ENCODE measurements at regions not wholly inside any gene's neighbourhood (a gene's known extent, or its start where the extent isn't known, plus 50 kb on each side); places are given as distances from the start of the nearest gene placed in this dataset.

DNA sequence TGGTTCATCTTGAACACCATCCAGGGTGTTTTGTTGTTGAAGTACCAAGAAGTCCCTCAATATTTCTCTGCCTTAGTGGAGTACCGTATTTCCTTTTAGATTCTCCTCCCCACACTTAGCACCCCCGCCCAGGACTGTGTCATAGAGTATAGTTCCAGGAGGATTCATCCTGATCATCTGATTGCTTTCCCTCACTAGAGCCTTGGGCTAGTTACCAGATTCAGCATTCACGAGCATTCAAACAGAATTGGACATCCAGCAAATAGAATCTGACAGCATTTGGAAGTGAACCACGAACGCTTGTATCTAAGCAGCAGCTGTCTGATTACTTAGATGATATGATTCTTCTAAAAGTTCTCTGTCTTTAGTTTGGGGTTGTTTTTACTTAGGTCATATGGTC is 248.1 kb upstream of the TAS2R1 start:
- DNase-seq (ENCODE audit: low read depth in 6 of 9, low spot score in 9 of 9), result no peak
- no peak overlapping the region for H3K4me3 ChIP-seq (ENCODE audit: low read length in 2 of 2)
- no peaks in the 10 kb centered on the region for H3K27me3 ChIP-seq (ENCODE audit: control insufficient read depth in 2 of 2, insufficient read depth in 1 of 2, low read length in 1 of 2)
- H3K4me1 ChIP-seq (ENCODE audit: control insufficient read depth in 2 of 2, insufficient read depth in 2 of 2, low read length in 2 of 2), result no peaks in the 10 kb centered on the region
- no peaks in the 10 kb centered on the region for H3K9me3 ChIP-seq (ENCODE audit: control insufficient read depth in 2 of 2, insufficient read depth in 1 of 2, low read length in 1 of 2)
- H3K27ac ChIP-seq (ENCODE audit: low read depth in 1 of 2, low read length in 1 of 2), result no peak overlapping the region
- H3K36me3 ChIP-seq (ENCODE audit: control insufficient read depth in 2 of 2, insufficient read depth in 2 of 2, low read length in 1 of 2), result no peaks in the 10 kb centered on the region
- 89% methylated on average over 5 of the region's 5 CpGs for WGBS

DNA sequence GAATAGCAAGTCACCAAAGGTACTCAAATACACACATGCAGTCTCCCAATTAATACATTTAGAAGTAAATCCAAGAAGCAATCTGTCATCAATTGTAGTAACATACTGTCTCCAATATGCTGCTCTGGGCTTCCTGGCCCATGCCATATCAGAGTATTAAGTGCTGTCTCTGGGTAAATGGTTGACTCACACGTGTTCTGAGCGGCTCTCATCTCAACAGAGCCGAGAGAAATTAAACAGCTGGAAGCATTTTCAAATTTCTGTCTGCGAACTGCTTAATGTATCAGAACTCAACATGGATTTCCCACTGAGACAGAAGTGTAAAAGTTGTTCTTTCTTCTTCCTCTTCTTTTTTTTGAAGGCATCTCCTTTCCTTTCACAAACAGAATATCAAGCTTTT is 247.3 kb upstream of the TAS2R1 start:
- H3K4me1 ChIP-seq (ENCODE audit: control insufficient read depth in 2 of 2, insufficient read depth in 2 of 2, low read length in 2 of 2), result no peaks in the 10 kb centered on the region
- H3K4me3 ChIP-seq (ENCODE audit: low read length in 2 of 2), result no peak overlapping the region
- H3K36me3 ChIP-seq (ENCODE audit: control insufficient read depth in 2 of 2, insufficient read depth in 2 of 2, low read length in 1 of 2), result no peaks in the 10 kb centered on the region
- no peak overlapping the region for H3K27ac ChIP-seq (ENCODE audit: low read depth in 1 of 2, low read length in 1 of 2)
- no peak for DNase-seq (ENCODE audit: low read depth in 6 of 9, low spot score in 9 of 9)
- H3K9me3 ChIP-seq (ENCODE audit: control insufficient read depth in 2 of 2, insufficient read depth in 1 of 2, low read length in 1 of 2), result no peaks in the 10 kb centered on the region
- no peaks in the 10 kb centered on the region for H3K27me3 ChIP-seq (ENCODE audit: control insufficient read depth in 2 of 2, insufficient read depth in 1 of 2, low read length in 1 of 2)
- WGBS, result 88% methylated on average over 4 of the region's 4 CpGs

DNA sequence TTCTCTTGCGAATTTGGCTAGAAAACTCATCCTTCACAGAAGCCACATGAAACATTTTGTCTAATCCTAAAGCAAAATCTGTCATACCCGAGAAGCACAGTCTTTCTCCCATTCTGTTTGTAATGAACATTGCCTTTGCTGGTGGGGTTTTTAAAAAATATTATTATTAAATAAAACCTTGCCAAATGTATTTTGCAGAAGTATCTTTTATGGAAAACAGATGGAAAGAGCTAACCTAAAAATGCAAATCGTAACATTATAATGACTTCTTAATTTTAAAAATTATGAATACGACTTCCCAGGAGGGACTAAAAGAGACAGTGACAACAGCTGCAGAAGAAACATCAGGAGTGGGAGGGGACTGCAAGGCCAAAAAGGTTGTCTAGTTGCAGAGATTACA is 246.3 kb upstream of the TAS2R1 start:
- no peaks in the 10 kb centered on the region for H3K4me1 ChIP-seq (ENCODE audit: control insufficient read depth in 2 of 2, insufficient read depth in 2 of 2, low read length in 2 of 2)
- no peak for DNase-seq (ENCODE audit: low read depth in 6 of 9, low spot score in 9 of 9)
- H3K27me3 ChIP-seq (ENCODE audit: control insufficient read depth in 2 of 2, insufficient read depth in 1 of 2, low read length in 1 of 2), result no peaks in the 10 kb centered on the region
- H3K9me3 ChIP-seq (ENCODE audit: control insufficient read depth in 2 of 2, insufficient read depth in 1 of 2, low read length in 1 of 2), result no peaks in the 10 kb centered on the region
- H3K4me3 ChIP-seq (ENCODE audit: low read length in 2 of 2), result no peak overlapping the region
- no peaks in the 10 kb centered on the region for H3K36me3 ChIP-seq (ENCODE audit: control insufficient read depth in 2 of 2, insufficient read depth in 2 of 2, low read length in 1 of 2)
- H3K27ac ChIP-seq (ENCODE audit: low read depth in 1 of 2, low read length in 1 of 2), result no peak overlapping the region
- 91% methylated on average over 4 of the region's 4 CpGs for WGBS

DNA sequence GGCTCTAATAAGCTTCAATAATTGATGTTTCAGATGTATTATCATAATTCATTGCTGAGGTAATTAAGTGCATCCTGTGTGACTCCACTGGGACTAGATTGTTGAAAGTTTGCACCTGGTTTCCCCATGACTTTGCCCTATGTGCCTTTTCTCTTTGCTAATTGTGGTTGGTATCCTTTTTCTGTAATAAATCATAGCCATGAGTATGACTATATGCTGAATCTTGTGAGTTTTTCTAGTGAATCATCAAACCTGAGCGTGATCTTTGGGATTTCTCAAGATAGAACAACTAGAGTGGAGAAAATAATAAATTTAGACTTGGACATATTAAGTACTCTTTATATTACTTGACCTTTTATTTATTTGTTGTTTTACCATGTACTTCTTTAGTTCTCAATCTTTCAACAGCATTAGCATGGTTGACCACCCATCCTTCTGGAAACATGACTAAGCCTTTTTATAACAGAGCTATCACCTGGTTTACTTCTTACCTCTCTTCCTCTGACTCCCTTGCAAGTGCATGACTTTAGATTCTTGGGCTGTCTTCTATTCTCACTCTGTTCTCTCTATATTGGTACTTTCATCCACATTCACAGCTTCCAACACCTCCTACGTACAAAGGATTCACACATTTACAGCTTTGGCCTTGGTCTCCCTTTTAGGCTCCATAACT is 239.6 kb upstream of the TAS2R1 start:
- no peaks in the 10 kb centered on the region for H3K27me3 ChIP-seq (ENCODE audit: control insufficient read depth in 2 of 2, insufficient read depth in 1 of 2, low read length in 1 of 2)
- no peak for DNase-seq (ENCODE audit: low read depth in 6 of 9, low spot score in 9 of 9)
- H3K27ac ChIP-seq (ENCODE audit: low read depth in 1 of 2, low read length in 1 of 2), result no peak overlapping the region
- H3K36me3 ChIP-seq (ENCODE audit: control insufficient read depth in 2 of 2, insufficient read depth in 2 of 2, low read length in 1 of 2), result no peaks in the 10 kb centered on the region
- H3K9me3 ChIP-seq (ENCODE audit: control insufficient read depth in 2 of 2, insufficient read depth in 1 of 2, low read length in 1 of 2), result peaks cover 0 to 7% of the 10 kb centered on the region in 2 donors
- WGBS, result 91% methylated on average over 2 of the region's 2 CpGs
- H3K4me3 ChIP-seq (ENCODE audit: low read length in 2 of 2), result no peak overlapping the region
- H3K4me1 ChIP-seq (ENCODE audit: control insufficient read depth in 2 of 2, insufficient read depth in 2 of 2, low read length in 2 of 2), result no peaks in the 10 kb centered on the region

DNA sequence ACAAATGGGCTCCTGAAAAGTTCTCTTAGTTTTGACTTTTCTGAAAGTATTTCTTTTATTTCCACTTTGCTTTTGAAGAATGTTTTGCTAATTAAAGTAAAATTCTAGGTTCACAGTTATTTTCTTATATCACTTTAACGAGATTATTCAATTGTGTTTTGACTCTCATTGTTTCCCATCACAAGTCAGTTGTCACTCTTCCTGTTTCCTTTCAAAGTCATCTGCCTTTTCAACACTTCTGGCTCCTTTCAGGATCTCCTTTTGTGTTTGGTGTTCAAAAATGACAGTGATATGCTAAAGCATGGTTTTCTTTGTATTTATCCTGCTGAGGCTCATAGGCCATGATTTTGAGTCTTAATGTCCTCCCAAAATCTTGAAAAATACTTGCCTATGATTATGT is 235.4 kb upstream of the TAS2R1 start:
- 97% methylated on average over 1 of the region's 1 CpG for WGBS
- Histone ChIP-seq H3K27ac (ENCODE audit: low read depth in 1 of 2, low read length in 1 of 2) (no peak overlapping the region), H3K27me3 (ENCODE audit: control insufficient read depth in 2 of 2, insufficient read depth in 1 of 2, low read length in 1 of 2) (no peaks in the 10 kb centered on the region), H3K36me3 (ENCODE audit: control insufficient read depth in 2 of 2, insufficient read depth in 2 of 2, low read length in 1 of 2) (no peaks in the 10 kb centered on the region), H3K4me1 (ENCODE audit: control insufficient read depth in 2 of 2, insufficient read depth in 2 of 2, low read length in 2 of 2) (no peaks in the 10 kb centered on the region), H3K4me3 (ENCODE audit: low read length in 2 of 2) (no peak overlapping the region), H3K9me3 (ENCODE audit: control insufficient read depth in 2 of 2, insufficient read depth in 1 of 2, low read length in 1 of 2) (peaks cover 0 to 9% of the 10 kb centered on the region in 2 donors)
- no peak for DNase-seq (ENCODE audit: low read depth in 6 of 9, low spot score in 9 of 9)

DNA sequence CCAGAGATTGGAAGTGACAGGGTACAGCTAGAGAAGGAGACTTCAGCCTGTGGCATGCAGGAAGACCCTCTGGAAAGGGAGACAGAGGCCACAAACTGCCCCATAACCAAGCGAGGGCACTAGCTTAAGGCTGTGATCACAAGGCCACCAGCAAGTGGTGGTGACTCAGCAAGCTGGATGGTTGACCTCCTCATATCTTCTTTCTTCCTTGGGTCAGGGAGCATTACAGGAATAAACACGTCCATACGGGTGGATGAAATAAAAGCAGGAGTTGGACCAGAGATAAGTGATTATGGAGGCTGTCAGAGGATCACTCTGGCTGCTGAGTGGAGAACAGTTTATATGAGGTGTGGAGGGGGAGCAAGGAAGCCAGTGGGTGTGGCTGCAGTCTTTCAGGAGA is 234.6 kb upstream of the TAS2R1 start:
- no peaks in the 10 kb centered on the region for H3K4me1 ChIP-seq (ENCODE audit: control insufficient read depth in 2 of 2, insufficient read depth in 2 of 2, low read length in 2 of 2)
- WGBS, result 95% methylated on average over 3 of the region's 3 CpGs
- no peaks in the 10 kb centered on the region for H3K36me3 ChIP-seq (ENCODE audit: control insufficient read depth in 2 of 2, insufficient read depth in 2 of 2, low read length in 1 of 2)
- no peak overlapping the region for H3K4me3 ChIP-seq (ENCODE audit: low read length in 2 of 2)
- H3K27me3 ChIP-seq (ENCODE audit: control insufficient read depth in 2 of 2, insufficient read depth in 1 of 2, low read length in 1 of 2), result no peaks in the 10 kb centered on the region
- H3K9me3 ChIP-seq (ENCODE audit: control insufficient read depth in 2 of 2, insufficient read depth in 1 of 2, low read length in 1 of 2), result peaks cover 0 to 9% of the 10 kb centered on the region in 2 donors
- no peak overlapping the region for H3K27ac ChIP-seq (ENCODE audit: low read depth in 1 of 2, low read length in 1 of 2)
- no peak for DNase-seq (ENCODE audit: low read depth in 6 of 9, low spot score in 9 of 9)

DNA sequence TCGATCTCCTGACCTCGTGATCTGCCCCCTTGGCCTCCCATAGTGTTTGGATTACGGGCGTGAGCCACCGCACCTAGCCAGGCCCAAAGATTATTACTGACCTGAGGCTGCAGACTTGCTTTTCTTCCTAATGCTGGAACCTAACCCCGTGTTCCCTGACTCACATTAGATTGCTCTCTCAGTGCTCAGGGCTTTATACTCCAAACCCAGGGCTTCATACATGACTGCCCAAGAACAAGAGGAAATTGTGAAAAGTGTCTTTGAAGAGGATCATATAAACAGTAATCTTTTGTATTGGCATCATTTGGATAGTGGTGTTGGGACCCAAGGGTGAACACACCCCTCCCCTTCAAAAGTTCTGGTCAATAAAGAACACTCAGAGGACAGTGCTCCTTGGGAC is 233.3 kb upstream of the TAS2R1 start:
- Histone ChIP-seq H3K4me3 (ENCODE audit: low read length in 2 of 2) (no peak overlapping the region), H3K36me3 (ENCODE audit: control insufficient read depth in 2 of 2, insufficient read depth in 2 of 2, low read length in 1 of 2) (no peaks in the 10 kb centered on the region), H3K9me3 (ENCODE audit: control insufficient read depth in 2 of 2, insufficient read depth in 1 of 2, low read length in 1 of 2) (peaks cover 0 to 9% of the 10 kb centered on the region in 2 donors), H3K27ac (ENCODE audit: low read depth in 1 of 2, low read length in 1 of 2) (no peak overlapping the region), H3K27me3 (ENCODE audit: control insufficient read depth in 2 of 2, insufficient read depth in 1 of 2, low read length in 1 of 2) (no peaks in the 10 kb centered on the region), H3K4me1 (ENCODE audit: control insufficient read depth in 2 of 2, insufficient read depth in 2 of 2, low read length in 2 of 2) (no peaks in the 10 kb centered on the region)
- WGBS, result 90% methylated on average over 6 of the region's 6 CpGs
- DNase-seq (ENCODE audit: low read depth in 6 of 9, low spot score in 9 of 9), result no peak

DNA sequence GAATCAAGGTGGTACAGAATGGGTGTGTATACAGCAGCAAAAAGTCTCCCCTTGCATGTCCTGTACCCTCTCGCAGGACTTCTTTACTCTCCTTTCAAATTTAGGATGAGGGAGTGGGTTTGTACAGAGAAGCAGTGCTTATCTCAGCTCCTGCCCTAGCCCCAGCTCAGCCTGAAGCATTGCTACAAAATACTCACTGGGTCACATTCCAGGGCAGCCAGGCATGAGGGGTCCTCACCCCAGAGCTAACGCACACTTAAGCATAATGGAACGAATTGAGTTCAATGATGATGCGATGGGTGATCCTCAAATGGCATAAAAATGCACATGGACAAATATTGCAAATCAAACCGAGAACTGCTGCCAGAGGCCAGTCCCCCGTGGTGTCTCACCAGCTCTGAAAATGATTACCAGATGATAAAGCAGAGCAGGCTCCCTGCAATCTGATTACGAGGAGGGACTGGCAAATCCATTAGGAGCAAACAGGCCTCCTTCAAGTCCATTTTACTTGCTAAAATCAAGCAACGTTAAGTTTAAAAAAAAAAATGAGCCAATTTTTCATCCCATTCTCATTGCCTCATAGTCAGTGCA is 231.6 kb upstream of the TAS2R1 start:
- no peak overlapping the region for H3K27ac ChIP-seq (ENCODE audit: low read depth in 1 of 2, low read length in 1 of 2)

DNA sequence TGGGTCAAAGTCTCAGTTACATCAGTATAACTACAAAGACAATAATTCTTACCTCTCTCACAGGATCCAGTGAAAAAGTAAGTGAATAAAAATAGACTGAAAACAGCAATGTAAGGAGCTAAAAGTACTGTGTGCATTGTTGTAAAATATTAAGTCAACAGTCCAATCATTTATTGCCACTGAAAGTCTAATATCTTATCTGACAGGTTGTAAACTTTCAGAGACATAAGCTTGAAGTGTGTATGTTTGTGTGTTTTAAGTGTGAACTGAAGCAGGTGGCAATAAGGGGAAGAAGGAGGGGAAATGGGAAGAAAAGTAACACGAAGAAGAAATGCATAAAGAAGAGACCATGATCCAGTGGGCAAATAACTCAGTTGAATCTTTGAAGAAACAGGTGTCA is 229.7 kb upstream of the TAS2R1 start:
- H3K4me1 ChIP-seq (ENCODE audit: control insufficient read depth in 2 of 2, insufficient read depth in 2 of 2, low read length in 2 of 2), result no peaks in the 10 kb centered on the region
- no peaks in the 10 kb centered on the region for H3K36me3 ChIP-seq (ENCODE audit: control insufficient read depth in 2 of 2, insufficient read depth in 2 of 2, low read length in 1 of 2)
- no peak overlapping the region for H3K4me3 ChIP-seq (ENCODE audit: low read length in 2 of 2)
- H3K27ac ChIP-seq (ENCODE audit: low read depth in 1 of 2, low read length in 1 of 2), result no peak overlapping the region
- DNase-seq (ENCODE audit: low read depth in 6 of 9, low spot score in 9 of 9), result no peak
- H3K27me3 ChIP-seq (ENCODE audit: control insufficient read depth in 2 of 2, insufficient read depth in 1 of 2, low read length in 1 of 2), result no peaks in the 10 kb centered on the region
- 51% methylated on average over 1 of the region's 1 CpG for WGBS
- H3K9me3 ChIP-seq (ENCODE audit: control insufficient read depth in 2 of 2, insufficient read depth in 1 of 2, low read length in 1 of 2), result peaks cover 0 to 3% of the 10 kb centered on the region in 2 donors

More for the DNA sequence above, 231.6 kb upstream of the TAS2R1 start:
- peaks cover 0 to 6% of the 10 kb centered on the region in 2 donors for H3K9me3 ChIP-seq (ENCODE audit: control insufficient read depth in 2 of 2, insufficient read depth in 1 of 2, low read length in 1 of 2)
- no peaks in the 10 kb centered on the region for H3K27me3 ChIP-seq (ENCODE audit: control insufficient read depth in 2 of 2, insufficient read depth in 1 of 2, low read length in 1 of 2)
- DNase-seq (ENCODE audit: low read depth in 6 of 9, low spot score in 9 of 9), result no peak
- no peaks in the 10 kb centered on the region for H3K4me1 ChIP-seq (ENCODE audit: control insufficient read depth in 2 of 2, insufficient read depth in 2 of 2, low read length in 2 of 2)
- H3K36me3 ChIP-seq (ENCODE audit: control insufficient read depth in 2 of 2, insufficient read depth in 2 of 2, low read length in 1 of 2), result no peaks in the 10 kb centered on the region
- 85% methylated on average over 8 of the region's 8 CpGs for WGBS
- no peak overlapping the region for H3K4me3 ChIP-seq (ENCODE audit: low read length in 2 of 2)

Data from thymus (tissue), 11 donors.